ENCODE measurements at regions not wholly inside any gene's neighbourhood (a gene's known extent, or its start where the extent isn't known, plus 50 kb on each side); places are given as distances from the start of the nearest gene placed in this dataset.

DNA sequence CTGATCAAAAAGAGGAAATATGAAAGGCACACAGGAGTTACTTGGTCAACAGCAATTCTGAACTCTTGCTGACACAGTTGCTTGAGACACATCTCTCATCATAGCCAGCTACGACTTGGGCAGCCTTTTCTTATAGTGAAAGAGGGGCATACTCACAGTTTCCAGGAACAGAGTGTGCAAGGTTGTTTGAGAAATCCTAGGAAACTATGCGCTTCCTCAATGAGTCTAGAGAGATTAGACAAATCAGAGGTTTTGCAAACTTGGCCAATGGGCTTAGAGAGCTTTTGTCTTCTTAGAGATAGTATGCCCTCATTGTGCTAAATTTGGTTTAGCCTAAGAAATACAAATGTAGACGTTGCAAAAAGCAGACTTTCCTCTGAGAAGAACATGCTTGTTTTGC is 370.4 kb downstream of the HGF start:
- no peak overlapping the region for H3K4me2 ChIP-seq (ENCODE audit: low read length)
- H3K9me2 ChIP-seq (replicated peaks; ENCODE audit: low read length), result no peaks in the 10 kb centered on the region
- H3K27me3 ChIP-seq (ENCODE audit: low read length), result no peaks in the 10 kb centered on the region
- intact Hi-C loops (cut with micrococcal nuclease), result no loop called here
- H3K4me1 ChIP-seq (ENCODE audit: insufficient read depth, low read length), result no peaks in the 10 kb centered on the region
- ChIA-PET POLR2A (ENCODE audit: unreplicated experiment) (no interaction called here), CTCF (no interaction called here)
- no peaks in the 10 kb centered on the region for H3K9me3 ChIP-seq (ENCODE audit: low read length)
- no peak overlapping the region for H2AFZ ChIP-seq (ENCODE audit: low read length)
- no peaks in the 10 kb centered on the region for H3K36me3 ChIP-seq (ENCODE audit: low read depth, low read length)
- no peaks in the 10 kb centered on the region for H3F3A ChIP-seq (ENCODE audit: low read length, unreplicated experiment)
- no peaks in the 10 kb centered on the region for H3K79me2 ChIP-seq (ENCODE audit: low read length)
- BruUV-seq (replicated peaks), result no TSS peak
- H4K20me1 ChIP-seq (ENCODE audit: low read length), result no peaks in the 10 kb centered on the region
- no peak overlapping the region for H3K27ac ChIP-seq (ENCODE audit: low read length)
- DNase-seq (no peak), ATAC-seq (no peak)
- no peak overlapping the region for H3K9ac ChIP-seq (ENCODE audit: low read length)
- TF ChIP-seq EZH2phosphoT487 (IDR thresholded peaks at IDR 0.05; ENCODE audit: borderline replicate concordance, low read length) (no peak), EZH2 (IDR thresholded peaks at IDR 0.05; ENCODE audit: low read length, unreplicated experiment) (no peak)
- TF ChIP-seq, protein P1, sequence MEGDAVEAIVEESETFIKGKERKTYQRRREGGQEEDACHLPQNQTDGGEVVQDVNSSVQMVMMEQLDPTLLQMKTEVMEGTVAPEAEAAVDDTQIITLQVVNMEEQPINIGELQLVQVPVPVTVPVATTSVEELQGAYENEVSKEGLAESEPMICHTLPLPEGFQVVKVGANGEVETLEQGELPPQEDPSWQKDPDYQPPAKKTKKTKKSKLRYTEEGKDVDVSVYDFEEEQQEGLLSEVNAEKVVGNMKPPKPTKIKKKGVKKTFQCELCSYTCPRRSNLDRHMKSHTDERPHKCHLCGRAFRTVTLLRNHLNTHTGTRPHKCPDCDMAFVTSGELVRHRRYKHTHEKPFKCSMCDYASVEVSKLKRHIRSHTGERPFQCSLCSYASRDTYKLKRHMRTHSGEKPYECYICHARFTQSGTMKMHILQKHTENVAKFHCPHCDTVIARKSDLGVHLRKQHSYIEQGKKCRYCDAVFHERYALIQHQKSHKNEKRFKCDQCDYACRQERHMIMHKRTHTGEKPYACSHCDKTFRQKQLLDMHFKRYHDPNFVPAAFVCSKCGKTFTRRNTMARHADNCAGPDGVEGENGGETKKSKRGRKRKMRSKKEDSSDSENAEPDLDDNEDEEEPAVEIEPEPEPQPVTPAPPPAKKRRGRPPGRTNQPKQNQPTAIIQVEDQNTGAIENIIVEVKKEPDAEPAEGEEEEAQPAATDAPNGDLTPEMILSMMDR (conservative IDR thresholded peaks at IDR 0.05; ENCODE audit: low read depth, low read length), result no peak
- no peak overlapping the region for H3K4me3 ChIP-seq (ENCODE audit: low read length)

DNA sequence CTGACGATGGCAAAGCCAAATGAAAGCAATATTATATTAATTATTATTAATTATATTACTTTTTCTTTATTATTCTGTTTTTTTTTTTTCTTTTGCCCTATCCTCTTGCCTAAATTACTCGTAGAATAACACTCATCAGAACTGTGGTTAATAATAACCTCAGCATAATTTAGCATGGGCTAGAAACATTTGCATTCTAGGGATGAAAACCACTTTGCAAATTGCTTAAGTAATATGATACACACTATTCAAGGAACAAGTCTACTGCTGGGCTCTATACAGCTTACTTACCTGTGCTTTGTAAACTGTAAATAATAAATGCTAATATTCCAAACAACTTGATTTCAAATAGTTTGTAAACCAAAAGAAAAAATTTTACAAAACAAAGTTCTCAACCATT is 375.8 kb downstream of the HGF start:
- ChIA-PET POLR2A (ENCODE audit: unreplicated experiment) (no interaction called here), CTCF (no interaction called here)
- H3K4me1 ChIP-seq (ENCODE audit: insufficient read depth, low read length), result no peaks in the 10 kb centered on the region
- no peaks in the 10 kb centered on the region for H3K9me2 ChIP-seq (replicated peaks; ENCODE audit: low read length)
- no peaks in the 10 kb centered on the region for H3F3A ChIP-seq (ENCODE audit: low read length, unreplicated experiment)
- H4K20me1 ChIP-seq (ENCODE audit: low read length), result no peaks in the 10 kb centered on the region
- no peak overlapping the region for H3K9ac ChIP-seq (ENCODE audit: low read length)
- H3K27me3 ChIP-seq (ENCODE audit: low read length), result no peaks in the 10 kb centered on the region
- intact Hi-C loops (cut with micrococcal nuclease), result no loop called here
- H3K79me2 ChIP-seq (ENCODE audit: low read length), result no peaks in the 10 kb centered on the region
- no peak for TF ChIP-seq EZH2 (IDR thresholded peaks at IDR 0.05; ENCODE audit: low read length, unreplicated experiment)
- no peak overlapping the region for H2AFZ ChIP-seq (ENCODE audit: low read length)
- H3K4me3 ChIP-seq (ENCODE audit: low read length), result no peak overlapping the region
- no TSS peak for BruUV-seq (replicated peaks)
- H3K9me3 ChIP-seq (ENCODE audit: low read length), result no peaks in the 10 kb centered on the region
- no peak overlapping the region for H3K27ac ChIP-seq (ENCODE audit: low read length)
- ATAC-seq, result no peak
- no peak for DNase-seq
- no peaks in the 10 kb centered on the region for H3K36me3 ChIP-seq (ENCODE audit: low read depth, low read length)
- no peak overlapping the region for H3K4me2 ChIP-seq (ENCODE audit: low read length)

DNA sequence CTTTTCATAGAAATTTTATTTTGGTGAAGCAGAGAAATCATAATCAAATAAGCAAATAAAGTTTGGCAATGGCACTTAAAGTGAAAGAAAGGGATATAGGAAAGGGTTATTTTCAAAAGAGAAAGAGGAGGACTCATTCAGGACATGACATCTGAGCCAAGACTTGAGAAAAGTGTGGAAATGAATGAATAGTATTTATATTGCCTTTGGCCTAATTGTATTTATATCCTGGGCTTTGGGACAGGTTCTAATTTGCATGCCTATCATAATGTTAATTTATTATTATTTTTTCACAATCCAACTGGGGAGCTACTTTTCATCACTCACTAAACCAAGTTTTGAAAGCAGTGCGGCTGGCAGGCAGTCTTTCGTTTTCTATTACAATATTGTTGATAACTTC is 376.8 kb downstream of the HGF start:
- Histone ChIP-seq H3K9me3 (ENCODE audit: low read length) (no peaks in the 10 kb centered on the region), H3K36me3 (ENCODE audit: low read depth, low read length) (no peaks in the 10 kb centered on the region), H3K27me3 (ENCODE audit: low read length) (no peaks in the 10 kb centered on the region), H3K4me3 (ENCODE audit: low read length) (no peak overlapping the region), H3F3A (ENCODE audit: low read length, unreplicated experiment) (no peaks in the 10 kb centered on the region), H3K4me1 (ENCODE audit: insufficient read depth, low read length) (no peaks in the 10 kb centered on the region), H3K4me2 (ENCODE audit: low read length) (no peak overlapping the region), H4K20me1 (ENCODE audit: low read length) (no peaks in the 10 kb centered on the region), H3K9me2 (replicated peaks; ENCODE audit: low read length) (no peaks in the 10 kb centered on the region), H3K27ac (ENCODE audit: low read length) (no peak overlapping the region), H3K9ac (ENCODE audit: low read length) (no peak overlapping the region), H2AFZ (ENCODE audit: low read length) (no peak overlapping the region), H3K79me2 (ENCODE audit: low read length) (no peaks in the 10 kb centered on the region)
- ChIA-PET POLR2A (ENCODE audit: unreplicated experiment) (no interaction called here), CTCF (no interaction called here)
- ATAC-seq (no peak), DNase-seq (no peak)
- intact Hi-C loops (cut with micrococcal nuclease), result no loop called here
- TF ChIP-seq EZH2 (IDR thresholded peaks at IDR 0.05; ENCODE audit: low read length, unreplicated experiment) (no peak), EZH2phosphoT487 (IDR thresholded peaks at IDR 0.05; ENCODE audit: borderline replicate concordance, low read length) (no peak)
- TF ChIP-seq, protein P1 (conservative IDR thresholded peaks at IDR 0.05; ENCODE audit: low read depth, low read length), result no peak
- no TSS peak for BruUV-seq (replicated peaks)
